Ishikawa (cell line): ENCODE measurements at regions not wholly inside any gene's neighbourhood (a gene's known extent, or its start where the extent isn't known, plus 50 kb on each side); places are given as distances from the start of the nearest gene placed in this dataset.

ENCODE experiments used
- CEBPB ChIP-seq: IDR thresholded peaks from 2 replicates; pipeline ENCODE4 v1.6.1; 2012
- EP300 ChIP-seq: IDR thresholded peaks from 2 replicates; pipeline ENCODE4 v1.6.1; 2012; ENCODE audit warnings: borderline replicate concordance
- RAD21 ChIP-seq: IDR thresholded peaks from 2 replicates; pipeline ENCODE4 v1.6.1; 2012; ENCODE audit warnings: low read depth
- TAF1 ChIP-seq: IDR thresholded peaks from 2 replicates; pipeline ENCODE4 v1.6.1; 2012; ENCODE audit warnings: low read depth, mild to moderate bottlenecking
- TEAD4 ChIP-seq: IDR thresholded peaks from 2 replicates; pipeline ENCODE4 v1.6.1; 2012
- YY1 ChIP-seq: IDR thresholded peaks from 2 replicates; pipeline ENCODE4 v1.6.1; 2012; ENCODE audit warnings: low read depth
- TF ChIP-seq, protein P1 (sequence below): IDR thresholded peaks from 2 replicates; pipeline ENCODE4 v1.6.1; 2012; ENCODE audit warnings: low read depth, mild to moderate bottlenecking

DNA sequence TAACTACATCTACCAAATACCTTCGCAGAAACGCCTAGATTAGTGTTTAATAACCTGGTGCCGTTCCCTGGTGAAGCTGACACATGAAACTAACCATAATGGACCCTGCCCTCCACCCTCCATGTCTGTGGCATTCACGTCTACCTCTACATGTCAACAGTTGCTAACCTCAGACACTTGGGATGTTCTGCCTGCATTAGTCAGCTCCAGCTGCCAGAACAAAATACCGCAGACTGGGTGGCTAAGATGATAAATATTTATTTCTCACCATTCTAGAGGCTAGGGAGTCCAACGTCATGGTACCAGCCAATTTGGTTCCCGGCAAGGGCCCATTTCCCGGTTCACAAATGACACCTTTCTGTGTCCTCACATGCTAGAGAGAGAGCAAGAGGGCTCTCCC lies 118.5 kb upstream of the CHST15 start:
- TF ChIP-seq TAF1, result no peak
- TF ChIP-seq, protein P1, sequence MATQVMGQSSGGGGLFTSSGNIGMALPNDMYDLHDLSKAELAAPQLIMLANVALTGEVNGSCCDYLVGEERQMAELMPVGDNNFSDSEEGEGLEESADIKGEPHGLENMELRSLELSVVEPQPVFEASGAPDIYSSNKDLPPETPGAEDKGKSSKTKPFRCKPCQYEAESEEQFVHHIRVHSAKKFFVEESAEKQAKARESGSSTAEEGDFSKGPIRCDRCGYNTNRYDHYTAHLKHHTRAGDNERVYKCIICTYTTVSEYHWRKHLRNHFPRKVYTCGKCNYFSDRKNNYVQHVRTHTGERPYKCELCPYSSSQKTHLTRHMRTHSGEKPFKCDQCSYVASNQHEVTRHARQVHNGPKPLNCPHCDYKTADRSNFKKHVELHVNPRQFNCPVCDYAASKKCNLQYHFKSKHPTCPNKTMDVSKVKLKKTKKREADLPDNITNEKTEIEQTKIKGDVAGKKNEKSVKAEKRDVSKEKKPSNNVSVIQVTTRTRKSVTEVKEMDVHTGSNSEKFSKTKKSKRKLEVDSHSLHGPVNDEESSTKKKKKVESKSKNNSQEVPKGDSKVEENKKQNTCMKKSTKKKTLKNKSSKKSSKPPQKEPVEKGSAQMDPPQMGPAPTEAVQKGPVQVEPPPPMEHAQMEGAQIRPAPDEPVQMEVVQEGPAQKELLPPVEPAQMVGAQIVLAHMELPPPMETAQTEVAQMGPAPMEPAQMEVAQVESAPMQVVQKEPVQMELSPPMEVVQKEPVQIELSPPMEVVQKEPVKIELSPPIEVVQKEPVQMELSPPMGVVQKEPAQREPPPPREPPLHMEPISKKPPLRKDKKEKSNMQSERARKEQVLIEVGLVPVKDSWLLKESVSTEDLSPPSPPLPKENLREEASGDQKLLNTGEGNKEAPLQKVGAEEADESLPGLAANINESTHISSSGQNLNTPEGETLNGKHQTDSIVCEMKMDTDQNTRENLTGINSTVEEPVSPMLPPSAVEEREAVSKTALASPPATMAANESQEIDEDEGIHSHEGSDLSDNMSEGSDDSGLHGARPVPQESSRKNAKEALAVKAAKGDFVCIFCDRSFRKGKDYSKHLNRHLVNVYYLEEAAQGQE, result no peak
- TF ChIP-seq RAD21, result no peak
- no peak for TF ChIP-seq CEBPB
- TF ChIP-seq YY1, result no peak
- TF ChIP-seq TEAD4, result no peak
- TF ChIP-seq EP300, result no peak
